Ascending aorta (tissue), 2 donors: ENCODE measurements at regions not wholly inside any gene's neighbourhood (a gene's known extent, or its start where the extent isn't known, plus 50 kb on each side); places are given as distances from the start of the nearest gene placed in this dataset.

ENCODE experiments used
- DNase-seq, 2 donors: peaks; one replicate each; pipeline ENCODE4 v3.0.0-alpha.2; 2019; ENCODE audit warnings: low spot score in 2 of 2
- H3K27ac ChIP-seq, 2 donors: fragments of 200-600 bp; sonication (generic); one replicate each; pipeline ENCODE4 v1.5.1; 2016 to 2017; ENCODE audit warnings: mild to moderate bottlenecking in 1 of 2
- H3K27me3 ChIP-seq: fragments of 200-600 bp; sonication (generic); one replicate; pipeline ENCODE4 v1.5.1; 2017
- H3K36me3 ChIP-seq, 2 donors: fragments of 200-600 bp; sonication (generic); one replicate each; pipeline ENCODE4 v1.5.1; 2016
- H3K4me1 ChIP-seq, 2 donors: fragments of 200-600 bp; sonication (generic); one replicate each; pipeline ENCODE4 v1.5.1; 2016 to 2017; ENCODE audit warnings: mild to moderate bottlenecking in 1 of 2
- H3K4me3 ChIP-seq, 2 donors: fragments of 200-600 bp; sonication (generic); one replicate each; pipeline ENCODE4 v1.5.1; 2016 to 2017; ENCODE audit warnings: mild to moderate bottlenecking in 1 of 2
- H3K9me3 ChIP-seq, 2 donors: fragments of 200-600 bp; sonication (generic); one replicate each; pipeline ENCODE4 v1.5.1; 2016
- intact Hi-C: fragments of 100-400 bp; cut with DNase I; formaldehyde crosslinking; loops from one replicate; pipeline ENCODE4 v1.15.1; 2023
- TF ChIP-seq, protein P1 (sequence below), 3 experiments: fragments of 200-600 bp in 2 of 3; fragments of 450-650 bp in 1 of 3; sonication (generic) in 2 of 3; IDR thresholded peaks; one replicate each; pipeline ENCODE4 v1.5.1; 2016 to 2019; ENCODE audit warnings: antibody characterized with exemption in 3 of 3, mild to moderate bottlenecking in 1 of 3, moderate library complexity in 1 of 3

DNA sequence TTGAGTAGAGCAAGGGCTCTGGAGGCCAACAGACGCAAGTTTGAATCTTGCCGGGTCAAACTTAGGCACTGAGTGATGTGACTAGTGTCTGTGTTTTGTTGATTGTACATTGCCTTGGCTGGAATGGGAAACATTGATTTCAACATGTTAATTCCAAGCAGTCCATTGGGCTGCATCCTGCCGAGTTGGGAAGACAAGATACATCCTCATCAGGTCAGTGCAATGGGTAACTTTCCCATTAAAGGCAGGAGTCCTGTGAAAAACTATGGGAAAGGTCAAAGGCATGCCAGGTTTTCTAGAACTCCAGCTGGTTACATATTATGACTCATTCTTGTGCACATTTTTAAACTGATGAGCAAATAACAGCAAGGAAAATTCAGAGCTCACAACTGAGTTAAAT is 126.5 kb upstream of the ABCA1 start:
- no peak overlapping the region for H3K27ac ChIP-seq
- no peak for DNase-seq

DNA sequence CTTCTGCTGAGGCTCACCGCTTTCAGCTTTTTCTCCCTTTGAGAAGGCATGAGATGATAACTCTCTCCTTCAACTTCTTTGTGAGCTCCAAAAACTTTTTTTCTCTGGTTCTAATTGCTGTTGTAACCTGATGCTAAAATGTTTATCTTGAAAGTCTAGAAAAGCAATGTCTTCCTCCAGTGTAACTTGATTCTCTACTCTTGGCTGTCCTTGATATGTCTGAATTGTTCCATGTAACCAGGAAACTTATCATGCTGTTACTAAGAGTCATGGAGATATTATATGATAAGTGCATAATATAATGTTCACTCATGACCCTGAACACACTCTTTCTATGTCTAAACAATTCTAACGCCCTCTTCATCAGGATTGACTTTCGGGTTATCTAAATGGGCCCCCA is 128.0 kb upstream of the ABCA1 start:
- no peak overlapping the region for H3K27ac ChIP-seq
- peaks cover 0 to 4% of the 10 kb centered on the region in 2 donors for H3K9me3 ChIP-seq
- TF ChIP-seq, protein P1, sequence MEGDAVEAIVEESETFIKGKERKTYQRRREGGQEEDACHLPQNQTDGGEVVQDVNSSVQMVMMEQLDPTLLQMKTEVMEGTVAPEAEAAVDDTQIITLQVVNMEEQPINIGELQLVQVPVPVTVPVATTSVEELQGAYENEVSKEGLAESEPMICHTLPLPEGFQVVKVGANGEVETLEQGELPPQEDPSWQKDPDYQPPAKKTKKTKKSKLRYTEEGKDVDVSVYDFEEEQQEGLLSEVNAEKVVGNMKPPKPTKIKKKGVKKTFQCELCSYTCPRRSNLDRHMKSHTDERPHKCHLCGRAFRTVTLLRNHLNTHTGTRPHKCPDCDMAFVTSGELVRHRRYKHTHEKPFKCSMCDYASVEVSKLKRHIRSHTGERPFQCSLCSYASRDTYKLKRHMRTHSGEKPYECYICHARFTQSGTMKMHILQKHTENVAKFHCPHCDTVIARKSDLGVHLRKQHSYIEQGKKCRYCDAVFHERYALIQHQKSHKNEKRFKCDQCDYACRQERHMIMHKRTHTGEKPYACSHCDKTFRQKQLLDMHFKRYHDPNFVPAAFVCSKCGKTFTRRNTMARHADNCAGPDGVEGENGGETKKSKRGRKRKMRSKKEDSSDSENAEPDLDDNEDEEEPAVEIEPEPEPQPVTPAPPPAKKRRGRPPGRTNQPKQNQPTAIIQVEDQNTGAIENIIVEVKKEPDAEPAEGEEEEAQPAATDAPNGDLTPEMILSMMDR (IDR thresholded peaks at IDR 0.05), result no peak
- no peaks in the 10 kb centered on the region for H3K36me3 ChIP-seq
- H3K4me1 ChIP-seq, result no peaks in the 10 kb centered on the region
- intact Hi-C loops, result no loop called here
- H3K4me3 ChIP-seq, result no peak overlapping the region
- no peaks in the 10 kb centered on the region for H3K27me3 ChIP-seq
- DNase-seq, result no peak

More for the DNA sequence above, 126.5 kb upstream of the ABCA1 start:
- H3K4me1 ChIP-seq, result no peaks in the 10 kb centered on the region
- TF ChIP-seq, protein P1 (IDR thresholded peaks at IDR 0.05), result no peak
- H3K9me3 ChIP-seq, result peaks cover 0 to 4% of the 10 kb centered on the region in 2 donors
- no peak overlapping the region for H3K4me3 ChIP-seq
- no peaks in the 10 kb centered on the region for H3K27me3 ChIP-seq
- intact Hi-C loops, result no loop called here
- no peaks in the 10 kb centered on the region for H3K36me3 ChIP-seq

DNA sequence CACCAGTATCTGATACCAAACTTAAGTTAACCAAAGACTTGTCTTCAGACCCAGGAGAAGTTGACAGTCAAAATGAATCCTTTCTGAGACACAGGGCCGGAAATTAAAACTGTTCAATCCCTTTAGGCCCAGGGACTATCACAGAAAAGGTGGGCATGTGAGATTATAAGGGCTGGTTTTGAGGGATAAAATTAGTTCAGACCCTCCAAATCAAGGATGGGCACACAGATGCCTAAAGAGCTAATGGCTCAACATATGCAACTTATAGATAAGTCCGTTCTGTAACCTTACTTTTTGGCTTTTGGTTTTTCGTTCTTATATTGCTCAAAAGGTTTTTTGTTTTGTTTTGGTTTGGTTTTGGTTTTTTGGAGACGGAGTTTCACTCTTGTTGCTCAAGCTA is 129.6 kb upstream of the ABCA1 start:
- Histone ChIP-seq H3K27me3 (no peaks in the 10 kb centered on the region), H3K36me3 (no peaks in the 10 kb centered on the region), H3K4me1 (no peaks in the 10 kb centered on the region), H3K27ac (no peak overlapping the region), H3K4me3 (no peak overlapping the region), H3K9me3 (peaks cover 0 to 4% of the 10 kb centered on the region in 2 donors)
- DNase-seq, result no peak
- intact Hi-C loops, result no loop called here
- TF ChIP-seq, protein P1 (IDR thresholded peaks at IDR 0.05), result no peak

DNA sequence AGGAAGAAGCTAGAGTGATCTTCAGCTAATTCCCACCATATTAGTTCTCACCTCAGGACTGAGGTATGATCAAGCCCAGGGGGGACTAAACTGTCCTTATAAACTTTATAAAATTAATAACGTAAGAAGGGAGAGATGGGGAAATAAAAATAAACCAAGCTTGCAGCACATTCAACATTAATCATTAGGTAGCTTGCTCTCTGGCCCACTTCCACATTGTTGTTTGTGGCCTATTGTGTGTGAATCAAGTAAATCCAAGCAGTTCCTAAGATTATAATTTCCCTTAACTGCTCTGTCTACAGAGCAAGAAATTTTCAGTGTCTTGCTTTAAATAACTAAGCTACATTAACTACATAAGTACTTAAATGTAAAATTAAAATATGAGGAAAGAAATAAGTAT is 131.3 kb upstream of the ABCA1 start:
- no peaks in the 10 kb centered on the region for H3K9me3 ChIP-seq
- peaks cover 5% of the 10 kb centered on the region in 2 donors for H3K4me1 ChIP-seq
- H3K27me3 ChIP-seq, result no peaks in the 10 kb centered on the region
- TF ChIP-seq, protein P1 (IDR thresholded peaks at IDR 0.05), result no peak
- intact Hi-C loops, result no loop called here
- no peaks in the 10 kb centered on the region for H3K36me3 ChIP-seq
- H3K4me3 ChIP-seq, result no peak overlapping the region
- DNase-seq, result no peak
- no peak overlapping the region for H3K27ac ChIP-seq

DNA sequence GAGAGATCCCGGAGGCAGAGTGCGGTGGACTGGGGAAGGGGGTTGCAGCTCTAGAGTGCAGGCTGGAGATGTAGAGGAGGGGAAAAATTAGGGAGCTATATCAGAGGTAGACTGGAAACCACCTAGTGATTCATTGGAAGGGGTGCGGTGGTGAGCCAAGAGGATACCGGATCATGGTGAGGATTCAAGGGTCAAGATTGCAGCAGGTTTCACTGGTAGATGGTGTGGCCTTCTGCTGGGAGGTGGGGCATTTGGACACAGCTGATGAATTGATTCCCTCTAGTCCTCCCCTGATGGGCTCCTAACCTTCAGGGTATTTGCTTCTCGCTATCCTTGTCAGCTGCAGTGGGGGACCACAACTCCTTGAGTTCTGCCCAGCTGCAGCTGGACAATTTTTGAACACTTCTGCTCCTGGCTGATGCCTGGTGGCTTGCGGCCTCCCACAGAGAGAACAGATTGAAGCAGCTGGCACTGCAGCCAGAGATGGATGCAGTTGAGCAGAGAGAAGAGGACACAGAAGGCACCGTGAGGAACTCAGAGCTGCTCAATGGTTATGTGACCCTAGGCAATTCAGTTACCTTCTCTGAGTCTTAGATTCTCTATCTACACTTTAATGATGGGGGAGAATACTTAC is 134.4 kb upstream of the ABCA1 start:
- Histone ChIP-seq H3K27ac (no peak overlapping the region), H3K27me3 (no peaks in the 10 kb centered on the region), H3K9me3 (no peaks in the 10 kb centered on the region), H3K4me3 (no peak overlapping the region), H3K4me1 (peaks cover 11 to 16% of the 10 kb centered on the region in 2 donors), H3K36me3 (no peaks in the 10 kb centered on the region)
- no peak for DNase-seq
- TF ChIP-seq, protein P1 (IDR thresholded peaks at IDR 0.05), result no peak
- intact Hi-C loops, result no loop called here
